SK-N-SH treated with all-trans-retinoic acid at 6 μM for 48 hours (cell line): ENCODE measurements at regions not wholly inside any gene's neighbourhood (a gene's known extent, or its start where the extent isn't known, plus 50 kb on each side); places are given as distances from the start of the nearest gene placed in this dataset.

Experiments used
- PATZ1 ChIP-seq: fragments of 250-450 bp; sonication (Bioruptor Pico); IDR thresholded peaks from 2 replicates; pipeline ENCODE4 v1.8.0; 2020; ENCODE audit warnings: mild to moderate bottlenecking, moderate library complexity, borderline replicate concordance
- RARB ChIP-seq: fragments of 250-450 bp; sonication (Bioruptor Pico); IDR thresholded peaks from 2 replicates; pipeline ENCODE4 v1.8.0; 2021; ENCODE audit warnings: mild to moderate bottlenecking, moderate library complexity
- ZC3H10 ChIP-seq: fragments of 250-450 bp; sonication (Bioruptor Pico); IDR thresholded peaks from 2 replicates; pipeline ENCODE4 v1.5.1; 2021; ENCODE audit warnings: mild to moderate bottlenecking, moderate library complexity
- ZNF70 ChIP-seq: fragments of 450-650 bp; formaldehyde crosslinking; IDR thresholded peaks from 2 replicates; pipeline ENCODE4 v1.5.0; 2020; ENCODE audit warnings: mild to moderate bottlenecking, moderate library complexity

- TF ChIP-seq ZC3H10 (CRISPR knock-in tag) = no peak
- TF ChIP-seq ZNF70 (CRISPR knock-in tag) = no peak
- no peak for TF ChIP-seq RARB
- no peak for TF ChIP-seq PATZ1 (CRISPR knock-in tag)
Observed at GRCh38 chr6:104540743-104541142, 319.0 kb downstream of the HACE1 start.
